ENCODE measurements at regions not wholly inside any gene's neighbourhood (a gene's known extent, or its start where the extent isn't known, plus 50 kb on each side); places are given as distances from the start of the nearest gene placed in this dataset.
"Not testable (repeated sequence)": the region's sequence is repeated elsewhere in the genome, so short reads cannot be mapped to it uniquely, and the experiment has no call there.

DNA sequence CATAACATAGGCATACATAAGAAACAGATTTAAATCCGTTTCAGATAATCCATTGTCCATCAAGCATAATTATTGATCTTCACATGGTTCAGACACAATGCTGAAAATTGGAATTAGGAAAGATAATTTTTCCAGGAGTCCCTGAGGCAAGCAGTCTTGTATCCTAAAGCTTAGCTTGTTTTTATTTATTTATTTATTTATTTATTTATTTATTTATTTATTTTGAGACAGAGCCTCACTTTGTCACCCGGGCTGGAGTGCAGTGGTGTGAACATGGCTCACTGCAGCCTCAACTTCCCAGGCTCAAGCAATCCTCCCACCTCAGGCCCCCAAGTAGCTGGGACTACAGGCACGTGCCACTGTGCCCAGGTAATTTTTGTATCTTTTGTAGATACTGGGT is 89.7 kb upstream of the USP25 start:
- DNase-seq (ENCODE audit: extremely low read depth in 1 of 2, low read depth in 1 of 2), result not testable (repeated sequence)

DNA sequence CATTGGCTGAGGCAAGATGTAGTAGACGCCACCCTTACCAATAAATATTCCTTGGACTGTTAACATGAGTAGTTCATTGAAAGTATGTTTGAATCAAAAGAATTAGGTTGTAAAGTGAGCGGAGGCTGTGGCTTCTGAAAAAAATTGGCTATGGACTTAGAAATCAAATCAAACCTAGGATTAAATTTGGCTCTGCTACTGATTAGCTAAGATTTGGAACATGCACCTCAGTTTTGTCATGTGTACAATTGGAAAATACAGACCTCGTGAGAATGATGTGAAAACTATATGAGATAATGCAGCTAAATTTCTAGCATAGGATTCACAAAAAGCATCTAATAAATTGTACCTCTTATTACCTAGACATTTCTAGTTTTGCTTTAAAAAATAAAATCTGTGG is 85.3 kb upstream of the USP25 start:
- DNase-seq (ENCODE audit: extremely low read depth in 1 of 2, low read depth in 1 of 2), result no peak

DNA sequence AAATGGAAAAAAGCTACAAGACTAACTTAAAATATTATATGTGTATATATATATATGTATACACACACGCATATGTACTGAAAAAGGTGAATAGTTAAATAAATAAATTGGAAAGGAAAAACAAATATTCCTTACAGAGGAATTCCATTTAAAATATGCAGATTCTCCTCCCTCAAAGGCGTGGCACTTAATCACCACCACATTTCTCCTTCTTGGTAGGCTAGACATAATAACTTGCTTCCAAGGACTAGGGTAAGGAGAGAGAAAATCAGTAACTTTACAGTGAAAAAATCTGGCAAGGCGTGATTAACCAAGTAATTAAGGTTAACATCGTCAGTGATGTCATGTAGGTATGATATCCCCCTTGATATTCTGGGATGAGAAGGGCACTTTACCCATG is 84.0 kb upstream of the USP25 start:
- DNase-seq (ENCODE audit: extremely low read depth in 1 of 2, low read depth in 1 of 2), result no peak

DNA sequence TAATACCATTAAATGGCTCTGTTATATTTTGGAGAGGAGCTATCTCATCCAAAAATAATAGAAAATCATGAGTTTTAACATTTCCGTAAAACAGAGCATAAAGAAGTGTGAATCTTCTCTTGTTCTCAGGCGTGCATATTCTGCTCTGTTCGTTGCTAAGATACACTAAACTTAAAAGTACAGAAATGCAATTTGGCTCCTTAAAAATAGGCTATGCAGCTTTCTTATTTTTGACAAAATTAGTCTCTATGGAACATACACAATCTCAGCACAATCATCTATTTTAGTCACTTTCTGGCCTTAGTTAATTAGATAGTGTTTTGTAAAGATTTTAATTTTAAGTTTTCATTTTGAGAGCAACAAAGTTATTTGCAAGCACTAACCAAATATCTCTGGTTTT is 79.0 kb upstream of the USP25 start:
- DNase-seq (ENCODE audit: extremely low read depth in 1 of 2, low read depth in 1 of 2), result no peak

DNA sequence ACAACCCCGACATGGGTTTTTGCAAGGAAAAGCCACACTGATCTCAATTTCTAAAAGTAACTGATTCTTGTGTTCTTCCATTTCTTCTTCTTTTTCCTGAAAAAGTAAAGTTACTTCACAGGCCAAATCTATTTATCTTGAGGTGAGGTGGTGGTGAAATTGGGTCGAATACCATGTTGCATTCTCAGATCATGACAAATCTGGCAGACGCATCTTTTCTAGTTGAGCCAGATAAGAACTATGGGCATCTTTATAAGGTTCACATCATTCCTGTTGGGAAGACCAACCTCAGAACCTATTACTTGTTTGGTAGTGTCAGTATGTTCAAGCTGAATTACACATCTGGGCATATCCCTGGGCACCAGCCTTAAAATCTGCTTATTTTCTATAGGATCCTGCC is 78.6 kb upstream of the USP25 start:
- DNase-seq (ENCODE audit: extremely low read depth in 1 of 2, low read depth in 1 of 2), result no peak

DNA sequence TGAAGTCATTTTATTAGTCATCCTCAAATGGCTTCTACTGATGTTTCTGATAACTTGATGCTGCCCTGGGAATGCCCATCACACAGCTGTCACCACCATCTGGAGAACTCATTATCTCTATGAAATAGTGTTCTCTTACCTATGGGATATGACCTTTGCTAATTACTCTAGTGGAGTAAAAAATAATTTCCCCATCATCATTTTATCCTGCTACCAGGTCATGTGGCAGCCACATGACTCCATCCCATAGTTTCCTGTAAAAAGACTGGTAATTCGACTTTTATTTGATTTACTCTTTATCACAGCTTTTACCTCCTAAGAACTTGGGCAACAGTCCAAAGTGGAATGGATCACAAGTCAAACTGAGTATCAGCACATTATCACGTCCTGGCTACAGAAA is 76.1 kb upstream of the USP25 start:
- DNase-seq (ENCODE audit: extremely low read depth in 1 of 2, low read depth in 1 of 2), result no peak

DNA sequence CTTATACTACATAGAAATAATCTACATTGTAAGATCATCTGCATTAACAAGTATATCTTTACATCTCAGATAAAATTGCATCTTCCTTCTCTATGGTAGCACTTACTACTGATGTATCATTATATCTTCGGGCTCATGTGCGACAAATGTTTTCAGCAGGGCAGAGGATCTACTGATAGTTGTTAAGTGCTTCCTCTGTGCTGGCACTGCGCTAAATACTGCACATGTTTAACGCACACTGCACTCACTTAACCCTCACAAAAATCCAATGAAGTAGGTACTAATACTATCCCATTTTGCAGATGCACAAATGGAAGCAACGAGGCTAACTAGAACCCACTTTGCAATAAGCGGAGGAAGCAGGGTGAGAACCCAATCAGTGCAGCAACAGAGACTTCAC is 75.6 kb upstream of the USP25 start:
- DNase-seq (ENCODE audit: extremely low read depth in 1 of 2, low read depth in 1 of 2), result no peak

DNA sequence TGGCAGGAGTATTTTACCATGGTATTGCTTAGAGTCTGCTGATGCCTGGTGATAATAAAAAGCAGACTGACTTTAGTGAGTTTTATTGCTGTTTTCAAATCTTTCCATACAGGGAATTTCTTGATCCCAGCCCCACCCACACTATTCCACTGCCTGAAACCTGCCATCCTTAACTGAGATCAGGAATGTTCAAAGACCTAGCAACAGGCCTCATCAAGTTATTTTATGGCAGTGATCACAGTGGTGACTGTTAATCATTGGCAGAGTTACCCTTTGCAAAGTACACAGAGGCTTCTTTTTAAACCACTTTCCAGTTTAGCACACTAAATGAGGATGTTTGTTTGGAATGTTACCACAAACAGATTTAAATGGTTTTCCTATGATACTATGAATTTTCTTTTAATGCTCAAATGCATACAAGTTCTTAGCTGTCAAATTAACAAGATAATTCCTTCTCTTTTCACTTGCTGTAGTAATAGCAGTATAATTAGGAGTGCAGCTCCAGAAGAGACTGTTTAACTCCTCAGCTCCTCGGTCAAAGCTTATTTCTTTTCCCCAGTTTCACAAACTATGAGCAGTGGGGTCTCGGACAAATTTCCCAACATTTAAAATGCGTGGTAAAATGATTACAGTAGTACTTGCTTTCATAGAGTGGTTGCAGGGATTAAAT is 69.9 kb upstream of the USP25 start:
- DNase-seq (ENCODE audit: extremely low read depth in 1 of 2, low read depth in 1 of 2), result no peak

DNA sequence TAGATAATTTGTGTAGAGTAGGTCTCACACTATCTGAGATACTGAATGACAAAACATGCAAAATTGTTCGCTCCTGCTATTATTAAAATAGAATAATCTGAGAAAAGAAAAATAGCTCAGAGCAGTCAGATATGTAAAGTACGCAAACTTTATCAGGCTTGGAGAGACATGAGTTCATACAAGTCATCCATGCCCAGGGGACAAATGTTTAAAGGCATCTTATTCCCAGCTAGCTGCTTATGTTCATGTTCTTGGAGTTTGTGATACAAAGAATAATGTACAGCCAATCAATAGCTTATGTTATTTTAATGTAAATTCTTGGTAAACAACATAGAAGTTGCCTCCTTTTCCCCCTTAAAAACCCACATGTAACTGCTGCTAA is 69.4 kb upstream of the USP25 start:
- no peak for DNase-seq (ENCODE audit: extremely low read depth in 1 of 2, low read depth in 1 of 2)

DNA sequence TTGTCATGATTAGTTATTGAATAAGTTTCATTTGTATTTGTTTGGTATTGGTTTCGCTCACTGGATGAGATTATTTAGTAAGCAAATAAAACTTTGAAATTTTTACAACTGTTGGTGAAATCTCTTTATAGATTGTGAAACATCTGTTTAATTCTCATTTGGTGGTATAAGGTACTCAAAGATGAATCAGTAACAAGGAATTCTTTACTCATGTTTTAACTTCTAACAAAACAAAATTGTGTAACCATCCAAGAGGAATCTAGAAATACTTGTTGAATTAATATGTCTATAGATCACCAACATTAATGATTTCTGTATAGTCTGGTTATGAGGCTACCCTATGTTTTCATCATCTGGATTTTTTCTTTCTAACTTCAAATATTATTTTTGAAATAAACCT is 62.8 kb upstream of the USP25 start:
- no peak for DNase-seq (ENCODE audit: extremely low read depth in 1 of 2, low read depth in 1 of 2)

DNA sequence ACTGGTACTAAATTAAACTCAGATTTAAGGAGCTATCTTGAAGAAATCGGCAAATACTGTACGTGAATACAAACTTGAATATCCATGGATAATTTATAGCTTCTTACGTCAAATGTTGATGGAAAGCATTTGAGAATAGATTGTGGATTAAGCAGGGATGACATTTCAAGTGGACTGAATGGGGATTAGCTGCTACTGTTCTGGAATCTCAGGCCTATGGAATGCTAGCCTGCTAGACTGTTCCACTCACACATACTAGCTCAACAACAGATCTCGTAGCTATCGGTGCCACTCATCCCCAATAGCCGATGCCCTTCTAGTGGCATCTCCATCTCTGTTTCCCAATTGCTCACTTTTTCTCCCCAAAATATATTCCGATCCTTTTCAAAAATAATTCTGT is 62.0 kb upstream of the USP25 start:
- DNase-seq (ENCODE audit: extremely low read depth in 1 of 2, low read depth in 1 of 2), result no peak

DNA sequence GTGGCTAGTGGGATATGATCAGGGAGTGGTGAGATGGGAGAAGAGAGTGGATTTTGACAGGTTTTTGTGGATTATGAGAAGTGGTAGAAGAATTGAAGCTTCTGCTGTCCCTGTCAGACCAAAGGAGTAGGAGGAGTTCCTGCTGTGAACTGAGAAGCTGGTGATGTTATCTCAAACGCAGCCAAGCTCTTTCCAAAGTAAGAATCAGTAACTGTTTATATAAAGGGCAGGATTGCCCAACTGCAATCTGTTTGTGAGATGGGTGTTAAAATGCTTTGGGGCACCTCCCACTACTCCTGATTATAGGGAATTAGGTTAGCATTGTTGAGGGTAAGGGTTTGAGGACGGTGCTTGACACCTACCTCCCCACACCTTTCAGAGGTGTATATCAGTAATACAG is 60.5 kb upstream of the USP25 start:
- no peak for DNase-seq (ENCODE audit: extremely low read depth in 1 of 2, low read depth in 1 of 2)

DNA sequence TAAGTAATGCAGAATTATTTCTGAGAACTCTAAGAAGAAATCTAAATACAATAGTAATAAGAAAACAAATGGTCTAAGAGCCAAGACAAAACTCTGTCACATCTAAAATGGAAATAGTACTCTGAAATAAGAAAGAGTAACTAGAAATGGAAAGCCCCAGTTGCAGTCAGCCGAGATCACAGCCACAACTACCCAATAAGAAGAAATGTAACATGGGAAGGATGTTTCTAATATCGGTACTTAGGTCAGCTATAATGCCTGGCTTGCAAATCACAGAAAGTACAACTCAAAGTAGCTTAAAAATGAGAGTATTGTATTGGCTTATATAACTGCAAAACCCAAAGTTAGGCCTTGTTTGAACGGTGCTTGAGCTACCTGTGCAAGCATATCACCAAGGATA is 58.6 kb upstream of the USP25 start:
- no peak for DNase-seq (ENCODE audit: extremely low read depth in 1 of 2, low read depth in 1 of 2)

DNA sequence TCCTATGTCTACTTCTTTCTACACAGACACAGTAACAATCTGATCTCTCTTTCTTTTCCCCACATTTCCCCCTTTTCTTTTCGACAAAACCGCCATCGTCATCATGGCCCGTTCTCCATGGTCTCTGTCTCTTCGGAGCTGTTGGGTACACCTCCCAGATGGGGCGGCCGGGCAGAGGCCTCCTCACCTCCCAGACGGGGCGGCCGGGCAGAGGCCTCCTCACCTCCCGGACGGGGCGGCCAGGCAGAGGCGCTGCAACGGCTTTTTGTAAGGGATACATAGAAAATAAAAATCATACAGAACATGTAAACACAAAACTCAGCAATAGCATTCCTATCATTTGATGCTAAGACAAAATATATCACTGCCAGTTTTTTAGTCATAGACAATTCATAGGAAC is 57.2 kb upstream of the USP25 start:
- not testable (repeated sequence) for DNase-seq (ENCODE audit: extremely low read depth in 1 of 2, low read depth in 1 of 2)

DNA sequence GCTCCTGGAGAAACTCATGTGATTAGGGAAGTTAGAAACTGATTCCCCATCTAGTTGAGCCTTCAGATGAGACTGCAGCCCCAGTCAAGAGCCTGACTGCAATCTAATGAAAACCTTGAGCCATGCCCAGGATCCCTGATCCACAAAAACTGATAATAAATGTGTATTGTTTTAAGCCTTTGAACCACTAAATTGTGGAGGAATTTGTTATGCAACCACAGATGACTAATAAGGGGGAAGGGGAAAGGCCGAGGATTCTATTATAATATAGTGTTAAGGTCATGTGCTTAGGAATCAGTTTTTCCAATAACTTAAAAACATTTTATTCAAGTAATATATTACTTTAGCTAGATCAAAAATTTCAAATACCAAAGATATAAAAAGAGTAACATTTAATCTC is 52.8 kb upstream of the USP25 start:
- DNase-seq (ENCODE audit: extremely low read depth in 1 of 2, low read depth in 1 of 2), result no peak

DNA sequence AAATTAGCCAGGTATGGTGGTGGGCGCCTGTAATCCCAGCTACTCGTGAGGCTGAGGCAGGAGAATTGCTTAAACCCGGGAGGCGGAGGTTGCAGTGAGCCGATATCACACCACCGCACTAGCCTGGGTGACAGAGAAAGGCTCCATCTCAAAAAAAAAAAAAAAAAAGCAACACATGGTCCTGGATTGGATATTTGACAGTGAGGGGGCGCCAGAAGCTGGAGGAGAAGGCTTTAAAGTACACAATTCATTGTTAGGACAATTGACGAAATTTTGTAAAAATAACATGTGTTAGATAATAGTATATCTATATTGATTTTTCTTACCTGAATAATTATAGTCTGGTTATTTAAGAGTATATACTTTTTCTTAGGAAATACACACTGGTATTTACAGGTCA is 50.2 kb upstream of the USP25 start:
- DNase-seq (ENCODE audit: extremely low read depth in 1 of 2, low read depth in 1 of 2), result no peak

All from stimulated activated CD8-positive, alpha-beta memory T cell treated with anti-CD3 and anti-CD28 coated beads, Interleukin-7, amount 100 ng/mL, for 48 hours (primary cell).